ENCODE measurements at regions not wholly inside any gene's neighbourhood (a gene's known extent, or its start where the extent isn't known, plus 50 kb on each side); places are given as distances from the start of the nearest gene placed in this dataset.

- no peak for TF ChIP-seq CTCF (tag by site-specific recombination; IDR thresholded peaks at IDR 0.05)
- TF ChIP-seq, protein P1, sequence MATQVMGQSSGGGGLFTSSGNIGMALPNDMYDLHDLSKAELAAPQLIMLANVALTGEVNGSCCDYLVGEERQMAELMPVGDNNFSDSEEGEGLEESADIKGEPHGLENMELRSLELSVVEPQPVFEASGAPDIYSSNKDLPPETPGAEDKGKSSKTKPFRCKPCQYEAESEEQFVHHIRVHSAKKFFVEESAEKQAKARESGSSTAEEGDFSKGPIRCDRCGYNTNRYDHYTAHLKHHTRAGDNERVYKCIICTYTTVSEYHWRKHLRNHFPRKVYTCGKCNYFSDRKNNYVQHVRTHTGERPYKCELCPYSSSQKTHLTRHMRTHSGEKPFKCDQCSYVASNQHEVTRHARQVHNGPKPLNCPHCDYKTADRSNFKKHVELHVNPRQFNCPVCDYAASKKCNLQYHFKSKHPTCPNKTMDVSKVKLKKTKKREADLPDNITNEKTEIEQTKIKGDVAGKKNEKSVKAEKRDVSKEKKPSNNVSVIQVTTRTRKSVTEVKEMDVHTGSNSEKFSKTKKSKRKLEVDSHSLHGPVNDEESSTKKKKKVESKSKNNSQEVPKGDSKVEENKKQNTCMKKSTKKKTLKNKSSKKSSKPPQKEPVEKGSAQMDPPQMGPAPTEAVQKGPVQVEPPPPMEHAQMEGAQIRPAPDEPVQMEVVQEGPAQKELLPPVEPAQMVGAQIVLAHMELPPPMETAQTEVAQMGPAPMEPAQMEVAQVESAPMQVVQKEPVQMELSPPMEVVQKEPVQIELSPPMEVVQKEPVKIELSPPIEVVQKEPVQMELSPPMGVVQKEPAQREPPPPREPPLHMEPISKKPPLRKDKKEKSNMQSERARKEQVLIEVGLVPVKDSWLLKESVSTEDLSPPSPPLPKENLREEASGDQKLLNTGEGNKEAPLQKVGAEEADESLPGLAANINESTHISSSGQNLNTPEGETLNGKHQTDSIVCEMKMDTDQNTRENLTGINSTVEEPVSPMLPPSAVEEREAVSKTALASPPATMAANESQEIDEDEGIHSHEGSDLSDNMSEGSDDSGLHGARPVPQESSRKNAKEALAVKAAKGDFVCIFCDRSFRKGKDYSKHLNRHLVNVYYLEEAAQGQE (tag by site-specific recombination; IDR thresholded peaks at IDR 0.05), result no peak
- no peak for TF ChIP-seq SP7 (tag by site-specific recombination; IDR thresholded peaks at IDR 0.05)
- TF ChIP-seq ZNF544 (tag by site-specific recombination; IDR thresholded peaks at IDR 0.05), result no peak
Observed at GRCh38 chr4:157768419-157768818, 404.4 kb downstream of the GASK1B start.
